IPS DF 6.9 (cell line): ENCODE measurements at regions not wholly inside any gene's neighbourhood (a gene's known extent, or its start where the extent isn't known, plus 50 kb on each side); places are given as distances from the start of the nearest gene placed in this dataset.

Experiments
- DNase-seq: peaks from one replicate; pipeline ENCODE4 v3.0.0-alpha.2; 2013; ENCODE audit warnings: low read depth, low spot score
- H3K27ac ChIP-seq: one replicate; pipeline ENCODE4 v1.5.1; 2013; ENCODE audit warnings: low read length, control low read depth
- H3K27me3 ChIP-seq: 2 replicates; pipeline ENCODE4 v1.6.1; 2013; ENCODE audit warnings: mild to moderate bottlenecking, low read length; ENCODE audit not compliant: control insufficient read depth, insufficient read depth
- H3K36me3 ChIP-seq: 2 replicates; pipeline ENCODE4 v1.6.1; 2013; ENCODE audit warnings: low read length; ENCODE audit not compliant: control insufficient read depth, insufficient read depth
- H3K4me1 ChIP-seq: 2 replicates; pipeline ENCODE4 v1.6.1; 2013; ENCODE audit warnings: low read length; ENCODE audit not compliant: control insufficient read depth, insufficient read depth
- H3K4me3 ChIP-seq: 2 replicates; pipeline ENCODE4 v1.5.1; 2013; ENCODE audit warnings: mild to moderate bottlenecking, low read length
- H3K9me3 ChIP-seq: 2 replicates; pipeline ENCODE4 v1.6.1; 2013; ENCODE audit warnings: low read length, inconsistent platforms; ENCODE audit not compliant: control insufficient read depth, insufficient read depth
- WGBS: extraction: QIAGEN DNeasy Blood & Tissue Kit; methylation state at CpG from one replicate; pipeline ENCODE4 v1.1.7; 2013; ENCODE audit warnings: mixed read lengths, missing lambda C conversion rate; ENCODE audit not compliant: insufficient read length, insufficient coverage; 5-methylcytosine and 5-hydroxymethylcytosine counted together

GRCh38 chr18:60593249-60593648 lies 220.7 kb upstream of the MC4R start:
- Histone ChIP-seq H3K36me3 (no peaks in the 10 kb centered on the region), H3K4me1 (no peaks in the 10 kb centered on the region), H3K9me3 (no peaks in the 10 kb centered on the region), H3K27ac (no peak overlapping the region), H3K4me3 (no peak overlapping the region), H3K27me3 (no peaks in the 10 kb centered on the region)
- WGBS, result no CpG with 5 or more reads among the region's 5 CpGs
- DNase-seq, result no peak

DNA sequence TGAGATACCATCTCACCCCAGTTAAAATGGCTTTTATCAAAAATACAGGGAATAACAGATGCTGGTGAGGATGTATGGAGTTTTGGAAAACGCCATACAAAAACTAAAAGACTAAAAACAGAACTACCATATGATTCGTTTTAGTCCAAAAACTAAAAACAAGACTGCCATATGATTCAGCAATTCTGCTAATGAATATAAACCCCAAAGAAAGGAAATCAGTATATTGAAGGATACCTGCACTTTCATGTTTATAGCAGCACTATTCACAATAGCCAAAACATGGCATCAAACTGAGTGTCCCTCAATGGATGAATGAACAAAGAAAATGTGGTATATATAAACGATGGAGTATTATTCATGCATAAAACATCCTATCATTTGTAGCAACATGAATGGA lies 224.4 kb upstream of the MC4R start:
- DNase-seq, result no peak
- no CpG with 5 or more reads among the region's 3 CpGs for WGBS

GRCh38 chr18:60599267-60599666 lies 226.7 kb upstream of the MC4R start:
- no peaks in the 10 kb centered on the region for H3K36me3 ChIP-seq
- no peak overlapping the region for H3K27ac ChIP-seq
- H3K4me3 ChIP-seq, result no peak overlapping the region
- no peaks in the 10 kb centered on the region for H3K27me3 ChIP-seq
- H3K4me1 ChIP-seq, result no peaks in the 10 kb centered on the region
- DNase-seq, result no peak
- no peaks in the 10 kb centered on the region for H3K9me3 ChIP-seq
- no CpG with 5 or more reads among the region's 1 CpG for WGBS

More for the DNA sequence above, 224.4 kb upstream of the MC4R start:
- no peaks in the 10 kb centered on the region for H3K27me3 ChIP-seq
- no peaks in the 10 kb centered on the region for H3K9me3 ChIP-seq
- H3K4me3 ChIP-seq, result no peak overlapping the region
- H3K36me3 ChIP-seq, result no peaks in the 10 kb centered on the region
- no peaks in the 10 kb centered on the region for H3K4me1 ChIP-seq
- H3K27ac ChIP-seq, result no peak overlapping the region

DNA sequence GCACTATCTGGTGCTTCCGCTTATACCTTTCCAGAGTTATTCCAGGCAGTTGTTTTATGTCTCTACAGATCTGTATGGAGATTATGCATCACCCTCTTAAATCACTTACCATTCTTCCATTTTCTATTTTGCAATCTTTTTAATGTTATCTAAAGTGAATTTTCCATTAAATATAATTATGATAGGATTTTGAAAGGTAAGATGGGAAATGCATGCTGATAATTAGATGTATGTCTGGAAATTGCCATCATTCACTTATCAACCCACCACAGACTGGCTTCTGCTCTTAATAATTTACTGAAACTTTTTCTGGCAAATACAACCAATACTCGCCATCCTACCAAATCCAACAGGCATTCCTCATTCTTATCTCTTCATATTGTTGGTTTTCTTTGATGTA lies 227.4 kb upstream of the MC4R start:
- no peaks in the 10 kb centered on the region for H3K27me3 ChIP-seq
- no peak overlapping the region for H3K27ac ChIP-seq
- WGBS, result 100% methylated on average over 1 of the region's 2 CpGs

GRCh38 chr18:60601249-60601648 lies 228.7 kb upstream of the MC4R start:
- no peaks in the 10 kb centered on the region for H3K4me1 ChIP-seq

More for the DNA sequence above, 227.4 kb upstream of the MC4R start:
- no peaks in the 10 kb centered on the region for H3K4me1 ChIP-seq
- H3K9me3 ChIP-seq, result no peaks in the 10 kb centered on the region
- DNase-seq, result no peak
- H3K4me3 ChIP-seq, result no peak overlapping the region
- no peaks in the 10 kb centered on the region for H3K36me3 ChIP-seq

GRCh38 chr18:60623331-60623730 lies 250.8 kb upstream of the MC4R start:
- no CpG with 5 or more reads among the region's 5 CpGs for WGBS
- H3K27ac ChIP-seq, result no peak overlapping the region
- no peaks in the 10 kb centered on the region for H3K36me3 ChIP-seq
- no peak overlapping the region for H3K4me3 ChIP-seq
- no peaks in the 10 kb centered on the region for H3K4me1 ChIP-seq
- H3K9me3 ChIP-seq, result no peaks in the 10 kb centered on the region
- H3K27me3 ChIP-seq, result no peaks in the 10 kb centered on the region
- DNase-seq, result no peak

More at GRCh38 chr18:60601249-60601648, 228.7 kb upstream of the MC4R start:
- Histone ChIP-seq H3K27ac (no peak overlapping the region), H3K9me3 (no peaks in the 10 kb centered on the region), H3K4me3 (no peak overlapping the region), H3K27me3 (no peaks in the 10 kb centered on the region), H3K36me3 (no peaks in the 10 kb centered on the region)
- no peak for DNase-seq
- no CpG with 5 or more reads among the region's 2 CpGs for WGBS

DNA sequence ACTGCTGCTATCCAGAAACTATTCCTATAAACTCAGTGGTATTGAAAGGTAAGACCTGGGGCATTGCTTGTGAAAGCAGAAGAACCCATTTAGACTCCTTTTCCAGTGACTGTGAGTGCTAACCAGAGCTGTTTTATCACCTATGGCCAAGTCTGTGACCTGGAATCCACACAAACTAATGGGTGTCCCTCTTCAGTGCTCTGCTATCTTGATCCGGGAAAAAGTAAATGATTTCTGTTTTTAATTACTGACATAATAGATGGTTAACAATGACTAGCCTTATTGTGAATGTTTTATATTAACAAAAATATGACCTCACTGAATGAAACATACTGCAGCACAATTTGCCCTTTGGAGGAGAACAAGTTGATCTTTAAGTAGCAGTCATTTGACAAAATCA lies 251.6 kb upstream of the MC4R start:
- no CpG with 5 or more reads among the region's 1 CpG for WGBS
- H3K4me3 ChIP-seq, result no peak overlapping the region
- no peak overlapping the region for H3K27ac ChIP-seq
- no peaks in the 10 kb centered on the region for H3K9me3 ChIP-seq
- no peak for DNase-seq
- H3K4me1 ChIP-seq, result no peaks in the 10 kb centered on the region
- no peaks in the 10 kb centered on the region for H3K36me3 ChIP-seq
- no peaks in the 10 kb centered on the region for H3K27me3 ChIP-seq

GRCh38 chr18:60639836-60640235 lies 267.3 kb upstream of the MC4R start:
- no CpG with 5 or more reads among the region's 1 CpG for WGBS
- H3K4me3 ChIP-seq, result no peak overlapping the region
- no peaks in the 10 kb centered on the region for H3K9me3 ChIP-seq
- no peaks in the 10 kb centered on the region for H3K27me3 ChIP-seq
- H3K4me1 ChIP-seq, result no peaks in the 10 kb centered on the region
- no peak overlapping the region for H3K27ac ChIP-seq
- H3K36me3 ChIP-seq, result no peaks in the 10 kb centered on the region
- DNase-seq, result no peak

- Histone ChIP-seq H3K27me3 (no peaks in the 10 kb centered on the region), H3K4me1 (no peaks in the 10 kb centered on the region), H3K4me3 (no peak overlapping the region), H3K36me3 (no peaks in the 10 kb centered on the region), H3K9me3 (no peaks in the 10 kb centered on the region), H3K27ac (no peak overlapping the region)
- no peak for DNase-seq
- 100% methylated on average over 2 of the region's 3 CpGs for WGBS
These were observed 270.4 kb upstream of the MC4R start for GRCh38 chr18:60643009-60643408.

- DNase-seq, result no peak
- Histone ChIP-seq H3K27me3 (no peaks in the 10 kb centered on the region), H3K27ac (no peak overlapping the region), H3K9me3 (no peaks in the 10 kb centered on the region), H3K4me1 (no peaks in the 10 kb centered on the region), H3K4me3 (no peak overlapping the region), H3K36me3 (no peaks in the 10 kb centered on the region)
- WGBS, result no CpG with 5 or more reads among the region's 5 CpGs
These were observed 274.1 kb upstream of the MC4R start for GRCh38 chr18:60646725-60647124.

DNA sequence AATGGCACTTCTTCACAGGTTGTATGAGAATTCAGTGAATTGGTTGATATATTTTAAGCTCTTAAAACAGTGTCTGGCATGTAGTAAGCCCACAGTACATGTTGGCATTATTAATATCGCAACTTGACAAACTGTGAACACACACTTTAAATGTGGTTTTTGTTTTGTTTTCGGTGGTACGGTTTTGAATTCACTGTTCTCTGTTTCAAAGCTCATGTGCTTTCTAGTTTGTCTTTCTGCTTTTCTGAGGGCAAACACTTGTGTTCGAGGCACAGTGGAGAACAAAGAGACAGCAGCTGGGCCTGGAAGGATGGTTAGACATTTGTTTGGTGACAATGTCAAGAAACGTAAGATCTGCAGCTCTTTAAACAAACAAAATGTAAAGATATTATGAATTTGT lies 276.5 kb upstream of the MC4R start:
- Histone ChIP-seq H3K9me3 (no peaks in the 10 kb centered on the region), H3K27ac (no peak overlapping the region), H3K4me3 (no peak overlapping the region), H3K36me3 (no peaks in the 10 kb centered on the region), H3K4me1 (no peaks in the 10 kb centered on the region; the same call in 1 of the 2 replicates), H3K27me3 (no peaks in the 10 kb centered on the region)
- no peak for DNase-seq
- WGBS, result no CpG with 5 or more reads among the region's 5 CpGs
